ENCODE measurements at regions not wholly inside any gene's neighbourhood (a gene's known extent, or its start where the extent isn't known, plus 50 kb on each side); places are given as distances from the start of the nearest gene placed in this dataset.

- DNase-seq: no peak
Observed at GRCh38 chr17:34733333-34733732, 154.0 kb downstream of the TMEM132E start.

GRCh38 chr17:34730816-34731215 lies 151.4 kb downstream of the TMEM132E start:
- DNase-seq: no peak

GRCh38 chr17:34728771-34729310 lies 149.5 kb downstream of the TMEM132E start:
- no peak for DNase-seq

- no peak for DNase-seq
Observed at GRCh38 chr17:34727601-34728000, 148.2 kb downstream of the TMEM132E start.

- no peak for DNase-seq
Observed at GRCh38 chr17:34726536-34727384, 147.4 kb downstream of the TMEM132E start.

GRCh38 chr17:34725725-34726124 lies 146.3 kb downstream of the TMEM132E start:
- no peak for DNase-seq

- no peak for DNase-seq
Observed at GRCh38 chr17:34725008-34725407, 145.6 kb downstream of the TMEM132E start.

- DNase-seq: no peak
Observed at GRCh38 chr17:34723875-34724274, 144.5 kb downstream of the TMEM132E start.

GRCh38 chr17:34721326-34721725 lies 141.9 kb downstream of the TMEM132E start:
- DNase-seq: no peak

- no peak for DNase-seq
Observed at GRCh38 chr17:34720760-34721159, 141.4 kb downstream of the TMEM132E start.

GRCh38 chr17:34719569-34719968 lies 140.2 kb downstream of the TMEM132E start:
- DNase-seq: no peak

- no peak for DNase-seq
Observed at GRCh38 chr17:34717092-34717491, 137.7 kb downstream of the TMEM132E start.

GRCh38 chr17:34716291-34716690 lies 136.9 kb downstream of the TMEM132E start:
- DNase-seq: no peak

GRCh38 chr17:34715504-34715903 lies 136.1 kb downstream of the TMEM132E start:
- no peak for DNase-seq

GRCh38 chr17:34714475-34715410 lies 135.4 kb downstream of the TMEM132E start:
- no peak for DNase-seq

- DNase-seq: no peak
Observed at GRCh38 chr17:34713687-34714086, 134.3 kb downstream of the TMEM132E start.

- DNase-seq: no peak
Observed at GRCh38 chr17:34712481-34713195, 133.3 kb downstream of the TMEM132E start.

GRCh38 chr17:34711646-34712045 lies 132.3 kb downstream of the TMEM132E start:
- DNase-seq: no peak

GRCh38 chr17:34710226-34710625 lies 130.8 kb downstream of the TMEM132E start:
- DNase-seq: no peak

GRCh38 chr17:34709158-34709754 lies 129.9 kb downstream of the TMEM132E start:
- no peak for DNase-seq

- DNase-seq: peak; percentile 4
Observed at GRCh38 chr17:34706029-34706428, 126.6 kb downstream of the TMEM132E start.

GRCh38 chr17:34703533-34703932 lies 124.2 kb downstream of the TMEM132E start:
- DNase-seq: peak; percentile 27

Measured in CD4-positive, alpha-beta T cell treated with Interleukin-17A for 4 hours (primary cell).